HEK293 (cell line): ENCODE measurements at regions not wholly inside any gene's neighbourhood (a gene's known extent, or its start where the extent isn't known, plus 50 kb on each side); places are given as distances from the start of the nearest gene placed in this dataset.

Source experiments
- CTCF ChIA-PET: fragments of 350-600 bp; formaldehyde crosslinking; extraction: SDS; loops from one replicate; lab custom pipeline; 2021; ENCODE audit warnings: antibody characterized with exemption; lab: Yijun Ruan, JAX
- POLR2A ChIA-PET: fragments of 300-600 bp; formaldehyde crosslinking; extraction: SDS; loops from one replicate; lab custom pipeline; 2020; ENCODE audit warnings: antibody characterized with exemption, inconsistent platforms; lab: Yijun Ruan, JAX
- H3K27ac ChIP-seq: fragments of 200-500 bp; sonication (Bioruptor generic); 2 replicates; pipeline ENCODE4 v1.5.1; 2014; ENCODE audit warnings: low read depth, low read length, control low read depth, inconsistent platforms; ENCODE audit errors: extremely low read depth
- H3K36me3 ChIP-seq, 2 experiments: fragments of 200-500 bp in 1 of 2; sonication (Bioruptor generic) in 1 of 2; 1 replicate in 1 of 2; 2 replicates in 1 of 2; pipeline ENCODE4 v1.5.1; 2014 to 2017; ENCODE audit warnings: inconsistent platforms in 2 of 2, low read length in 2 of 2; ENCODE audit not compliant: control insufficient read depth in 2 of 2, insufficient read depth in 1 of 2
- H3K4me1 ChIP-seq: fragments of 200-500 bp; sonication (Bioruptor generic); 2 replicates; pipeline ENCODE4 v1.5.1; 2014; ENCODE audit warnings: mild to moderate bottlenecking, low read length, inconsistent platforms; ENCODE audit not compliant: control insufficient read depth, insufficient read depth
- H3K4me3 ChIP-seq: 2 replicates; pipeline ENCODE4 v1.5.1; 2011; ENCODE audit warnings: low read depth, mild to moderate bottlenecking, control low read depth, low read length, moderate library complexity
- H3K9me3 ChIP-seq: fragments of 200-500 bp; sonication (Bioruptor generic); 2 replicates; pipeline ENCODE4 v1.5.1; 2014; ENCODE audit warnings: low read depth, low read length, inconsistent platforms; ENCODE audit not compliant: control insufficient read depth, insufficient read depth
- AEBP2 ChIP-seq: fragments of 450-650 bp; formaldehyde crosslinking; IDR thresholded peaks from 2 replicates; pipeline ENCODE4 v1.5.1; 2016; ENCODE audit warnings: missing biosample characterization, missing genetic modification characterization, borderline replicate concordance
- KLF1 ChIP-seq: fragments of 450-650 bp; formaldehyde crosslinking; IDR thresholded peaks from 2 replicates; pipeline ENCODE4 v1.5.1; 2016; ENCODE audit warnings: missing biosample characterization, missing genetic modification characterization
- MYNN ChIP-seq: fragments of 450-650 bp; formaldehyde crosslinking; IDR thresholded peaks from 2 replicates; pipeline ENCODE4 v1.5.1; 2016; ENCODE audit warnings: missing biosample characterization, missing genetic modification characterization, borderline replicate concordance
- REPIN1 ChIP-seq: fragments of 450-650 bp; formaldehyde crosslinking; IDR thresholded peaks from 2 replicates; pipeline ENCODE4 v1.5.1; 2017; ENCODE audit warnings: missing biosample characterization, missing genetic modification characterization, low read depth
- ZBTB10 ChIP-seq: fragments of 450-650 bp; formaldehyde crosslinking; IDR thresholded peaks from 2 replicates; pipeline ENCODE4 v1.5.1; 2016; ENCODE audit warnings: missing biosample characterization, missing genetic modification characterization
- ZBTB7A ChIP-seq: fragments of 450-650 bp; formaldehyde crosslinking; IDR thresholded peaks from 2 replicates; pipeline ENCODE4 v1.5.1; 2016; ENCODE audit warnings: low read depth, missing biosample characterization, missing genetic modification characterization
- ZFP41 ChIP-seq: fragments of 450-650 bp; formaldehyde crosslinking; IDR thresholded peaks from 2 replicates; pipeline ENCODE4 v1.5.1; 2016; ENCODE audit warnings: missing biosample characterization, missing genetic modification characterization, borderline replicate concordance
- ZNF202 ChIP-seq: fragments of 450-650 bp; formaldehyde crosslinking; IDR thresholded peaks from 2 replicates; pipeline ENCODE4 v1.5.1; 2016; ENCODE audit warnings: missing biosample characterization, missing genetic modification characterization, borderline replicate concordance
- ZNF221 ChIP-seq: fragments of 450-650 bp; formaldehyde crosslinking; IDR thresholded peaks from 2 replicates; pipeline ENCODE4 v1.5.1; 2017; ENCODE audit warnings: missing biosample characterization, missing genetic modification characterization, borderline replicate concordance
- ZNF239 ChIP-seq: fragments of 450-650 bp; formaldehyde crosslinking; IDR thresholded peaks from 2 replicates; pipeline ENCODE4 v1.5.1; 2016; ENCODE audit warnings: missing biosample characterization, missing genetic modification characterization
- ZNF302 ChIP-seq: fragments of 450-650 bp; formaldehyde crosslinking; IDR thresholded peaks from 2 replicates; pipeline ENCODE4 v1.5.1; 2016; ENCODE audit warnings: missing biosample characterization, missing genetic modification characterization, low read depth
- ZNF37A ChIP-seq: fragments of 450-650 bp; IDR thresholded peaks from 2 replicates; pipeline ENCODE4 v1.5.1; 2018; ENCODE audit warnings: missing biosample characterization, missing genetic modification characterization
- ZNF423 ChIP-seq: fragments of 450-650 bp; formaldehyde crosslinking; IDR thresholded peaks from 2 replicates; pipeline ENCODE4 v1.5.1; 2016; ENCODE audit warnings: missing biosample characterization, missing genetic modification characterization
- ZNF433 ChIP-seq: fragments of 450-650 bp; formaldehyde crosslinking; IDR thresholded peaks from 2 replicates; pipeline ENCODE4 v1.5.1; 2016; ENCODE audit warnings: missing biosample characterization, missing genetic modification characterization, low read depth
- ZNF548 ChIP-seq: fragments of 450-650 bp; formaldehyde crosslinking; IDR thresholded peaks from 2 replicates; pipeline ENCODE4 v1.5.1; 2016; ENCODE audit warnings: missing biosample characterization, missing genetic modification characterization
- ZNF610 ChIP-seq: fragments of 450-650 bp; formaldehyde crosslinking; IDR thresholded peaks from 2 replicates; pipeline ENCODE4 v1.5.1; 2016; ENCODE audit warnings: missing biosample characterization, missing genetic modification characterization, borderline replicate concordance
- ZNF645 ChIP-seq: fragments of 450-650 bp; formaldehyde crosslinking; IDR thresholded peaks from 2 replicates; pipeline ENCODE4; 2016; ENCODE audit warnings: missing biosample characterization, missing genetic modification characterization
- ZNF660 ChIP-seq: fragments of 450-650 bp; IDR thresholded peaks from 2 replicates; pipeline ENCODE4 v1.5.1; 2018; ENCODE audit warnings: missing biosample characterization, mild to moderate bottlenecking, missing genetic modification characterization
- ZNF701 ChIP-seq: fragments of 450-650 bp; formaldehyde crosslinking; IDR thresholded peaks from 2 replicates; pipeline ENCODE4 v1.5.1; 2016; ENCODE audit warnings: missing biosample characterization, missing genetic modification characterization
- ZNF837 ChIP-seq: fragments of 450-650 bp; formaldehyde crosslinking; IDR thresholded peaks from 2 replicates; pipeline ENCODE4 v1.5.1; 2016; ENCODE audit warnings: missing biosample characterization, missing genetic modification characterization
- ZSCAN23 ChIP-seq: fragments of 450-650 bp; formaldehyde crosslinking; IDR thresholded peaks from 2 replicates; pipeline ENCODE4 v1.5.1; 2016; ENCODE audit warnings: missing biosample characterization, missing genetic modification characterization
- ZSCAN5A ChIP-seq: fragments of 450-650 bp; formaldehyde crosslinking; IDR thresholded peaks from 2 replicates; pipeline ENCODE4 v1.5.1; 2016; ENCODE audit warnings: missing biosample characterization, missing genetic modification characterization

- TF ChIP-seq ZNF837, result no peak
- no peak for TF ChIP-seq ZNF645
- TF ChIP-seq ZNF548 (tag by site-specific recombination), result no peak
- no peak for TF ChIP-seq ZSCAN23
- TF ChIP-seq ZNF302 (tag by site-specific recombination), result no peak
- no peak for TF ChIP-seq MYNN (tag by site-specific recombination)
- TF ChIP-seq, all 188 proteins: peak for 0
Measured at GRCh38 chr12:114990381-114990780, 306.4 kb upstream of the TBX3 start (continued).

- Histone ChIP-seq H3K4me3 (no peak overlapping the region), H3K27ac (no peak overlapping the region), H3K36me3 (no peaks in the 10 kb centered on the region), H3K9me3 (no peaks in the 10 kb centered on the region), H3K4me1 (no peaks in the 10 kb centered on the region)
- CTCF ChIA-PET, result interaction anchor here (0.7 kb wide), 1 partner anchor 20 kb away, joined by 3 read pairs; no protein-coding TSS in a partner anchor
- TF ChIP-seq ZNF37A (no peak), ZBTB10 (tag by site-specific recombination) (no peak), ZNF239 (tag by site-specific recombination) (no peak), ZNF202 (tag by site-specific recombination) (no peak), ZNF221 (tag by site-specific recombination) (no peak), ZNF660 (no peak), ZFP41 (tag by site-specific recombination) (no peak), ZNF433 (tag by site-specific recombination) (no peak), ZNF423 (tag by site-specific recombination) (no peak), REPIN1 (tag by site-specific recombination) (no peak), KLF1 (tag by site-specific recombination) (no peak), ZNF701 (tag by site-specific recombination) (no peak), ZNF837 (no peak), ZNF610 (tag by site-specific recombination) (no peak), ZBTB7A (tag by site-specific recombination) (no peak), ZSCAN5A (no peak), AEBP2 (tag by site-specific recombination) (no peak)
- POLR2A ChIA-PET, result no interaction called here
Measured at GRCh38 chr12:114986849-114987248, 302.9 kb upstream of the TBX3 start.
